Ascending aorta (tissue), 2 donors: ENCODE measurements at regions not wholly inside any gene's neighbourhood (a gene's known extent, or its start where the extent isn't known, plus 50 kb on each side); places are given as distances from the start of the nearest gene placed in this dataset.
"Not testable (repeated sequence)": the region's sequence is repeated elsewhere in the genome, so short reads cannot be mapped to it uniquely, and the experiment has no call there.

Experiments used
- DNase-seq, 2 donors: peaks; one replicate each; pipeline ENCODE4 v3.0.0-alpha.2; 2019; ENCODE audit warnings: low spot score in 2 of 2
- H3K27ac ChIP-seq, 2 donors: fragments of 200-600 bp; sonication (generic); one replicate each; pipeline ENCODE4 v1.5.1; 2016 to 2017; ENCODE audit warnings: mild to moderate bottlenecking in 1 of 2
- H3K27me3 ChIP-seq: fragments of 200-600 bp; sonication (generic); one replicate; pipeline ENCODE4 v1.5.1; 2017
- H3K36me3 ChIP-seq, 2 donors: fragments of 200-600 bp; sonication (generic); one replicate each; pipeline ENCODE4 v1.5.1; 2016
- H3K4me1 ChIP-seq, 2 donors: fragments of 200-600 bp; sonication (generic); one replicate each; pipeline ENCODE4 v1.5.1; 2016 to 2017; ENCODE audit warnings: mild to moderate bottlenecking in 1 of 2
- H3K4me3 ChIP-seq, 2 donors: fragments of 200-600 bp; sonication (generic); one replicate each; pipeline ENCODE4 v1.5.1; 2016 to 2017; ENCODE audit warnings: mild to moderate bottlenecking in 1 of 2
- H3K9me3 ChIP-seq, 2 donors: fragments of 200-600 bp; sonication (generic); one replicate each; pipeline ENCODE4 v1.5.1; 2016
- intact Hi-C: fragments of 100-400 bp; cut with DNase I; formaldehyde crosslinking; loops from one replicate; pipeline ENCODE4 v1.15.1; 2023

DNA sequence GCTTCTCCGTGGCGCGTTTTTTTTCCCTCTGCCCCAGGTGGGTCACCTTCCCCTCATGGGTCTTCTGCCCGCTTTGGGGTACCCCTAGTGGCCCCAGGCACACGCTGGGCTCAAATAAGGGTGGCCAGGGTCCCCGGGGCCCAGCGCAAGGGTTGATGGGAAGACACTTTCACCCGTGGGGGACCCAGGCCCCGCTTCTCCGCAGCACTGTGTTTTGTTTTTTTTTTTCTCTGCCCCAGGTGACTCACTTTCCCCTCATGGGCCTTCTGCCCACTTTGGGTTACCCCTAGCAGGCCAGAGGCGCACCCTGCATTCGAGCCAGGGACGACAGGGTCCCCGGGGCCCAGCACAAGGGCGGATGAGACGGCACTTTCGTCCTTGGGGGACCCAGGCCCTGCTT lies 526.7 kb downstream of the FOXD4L4 start:
- H3K4me1 ChIP-seq, H3K9me3 ChIP-seq, H3K4me3 ChIP-seq, H3K27ac ChIP-seq, H3K36me3 ChIP-seq, intact Hi-C loops, H3K27me3 ChIP-seq: not testable (repeated sequence)
- peak in 1 of 2 donors; percentile 50 for DNase-seq

DNA sequence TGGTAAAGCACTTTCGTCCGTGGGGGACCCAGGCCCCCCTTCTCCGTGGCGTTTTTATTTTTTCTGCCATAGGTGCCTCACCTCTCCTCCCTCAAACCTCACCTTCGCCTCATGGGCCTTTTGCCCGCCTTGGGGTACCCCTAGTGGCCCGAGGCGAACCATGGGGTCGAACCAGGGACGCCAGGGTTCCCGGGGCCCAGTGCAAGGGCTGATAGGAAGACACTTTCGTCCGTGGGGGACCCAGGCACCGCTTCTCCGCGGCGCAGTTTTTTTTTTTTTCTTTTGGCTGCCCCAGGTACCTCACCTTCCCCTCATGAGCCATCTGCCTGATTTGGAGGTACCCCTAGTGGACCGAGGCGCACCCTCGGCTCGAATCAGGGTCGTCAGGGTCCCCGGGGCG lies 527.8 kb downstream of the FOXD4L4 start:
- H3K27me3 ChIP-seq, H3K27ac ChIP-seq, H3K4me1 ChIP-seq, intact Hi-C loops, H3K36me3 ChIP-seq, H3K4me3 ChIP-seq, H3K9me3 ChIP-seq: not testable (repeated sequence)
- peak in 1 of 2 donors; percentile 41 for DNase-seq

DNA sequence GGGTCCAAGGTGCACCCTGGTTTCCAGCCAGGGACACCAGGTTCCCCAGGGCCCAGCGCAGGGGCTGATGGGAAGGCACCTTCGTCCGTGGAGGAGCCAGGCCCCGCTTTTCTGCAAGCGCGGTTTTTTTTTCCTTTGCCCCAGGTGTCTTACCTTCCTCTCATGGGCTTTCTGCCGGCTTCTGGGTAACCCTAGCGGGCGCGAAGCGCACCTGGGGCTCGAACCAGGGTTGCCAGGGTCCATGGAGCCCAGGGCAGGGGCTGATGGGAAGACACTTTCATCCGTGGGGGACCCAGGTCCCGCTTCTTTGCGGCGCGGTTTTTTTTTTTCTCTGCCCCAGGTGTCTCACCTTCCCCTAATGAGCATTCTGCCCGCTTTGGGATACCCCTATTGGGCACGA lies 529.3 kb downstream of the FOXD4L4 start:
- H3K4me1 ChIP-seq, DNase-seq, H3K27me3 ChIP-seq, H3K9me3 ChIP-seq, H3K27ac ChIP-seq, intact Hi-C loops, H3K4me3 ChIP-seq, H3K36me3 ChIP-seq: not testable (repeated sequence)

DNA sequence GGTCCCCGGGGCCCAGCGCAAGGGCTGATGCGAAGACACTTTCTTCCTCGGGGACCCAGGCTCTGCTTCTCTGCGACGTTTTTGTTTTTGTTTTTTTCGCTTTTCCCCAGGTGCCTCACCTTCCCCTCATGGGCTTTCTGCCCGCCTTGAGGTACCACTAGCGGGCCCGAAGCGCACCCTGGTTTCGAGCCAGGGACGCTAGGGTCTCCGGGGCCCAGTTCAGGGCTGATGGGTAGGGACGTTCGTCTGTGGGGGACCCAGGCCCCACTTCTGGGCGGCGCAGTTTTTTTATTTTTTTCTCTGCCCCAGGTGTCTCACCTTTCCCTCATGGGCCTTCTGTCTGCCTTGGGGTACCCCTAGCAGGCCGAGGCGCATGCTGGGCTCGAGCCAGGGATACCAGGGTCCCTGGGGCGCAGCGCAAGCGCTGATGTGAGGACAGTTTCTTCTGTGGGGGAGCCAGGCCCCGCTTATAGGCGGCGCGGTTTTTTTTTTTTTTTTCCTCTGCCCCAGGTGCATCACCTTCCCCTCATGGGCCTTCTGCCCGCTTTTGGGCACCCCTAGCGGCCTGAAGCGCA lies 530.0 kb downstream of the FOXD4L4 start:
- intact Hi-C loops, H3K4me3 ChIP-seq, H3K27ac ChIP-seq, DNase-seq, H3K36me3 ChIP-seq, H3K9me3 ChIP-seq, H3K4me1 ChIP-seq, H3K27me3 ChIP-seq: not testable (repeated sequence)

DNA sequence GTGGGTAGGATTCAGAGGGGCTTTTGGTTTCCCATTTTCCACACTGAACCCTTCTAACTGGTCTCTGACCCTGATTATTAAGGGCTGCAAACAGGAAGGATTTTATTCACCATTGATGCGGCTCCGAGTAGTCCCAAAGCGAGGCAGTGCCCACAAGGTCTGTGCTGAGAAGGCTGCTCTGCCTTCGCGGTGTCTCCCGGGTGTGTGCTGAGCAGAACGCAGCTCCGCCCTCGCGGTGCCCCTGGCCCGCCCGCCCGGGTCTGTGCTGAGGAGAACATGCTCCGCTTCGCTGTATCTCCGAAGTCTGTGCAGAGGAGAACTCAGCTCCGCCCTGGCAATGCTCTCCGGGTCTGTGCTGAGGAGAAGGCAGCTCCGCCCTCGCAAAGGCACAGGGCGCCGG lies 530.7 kb downstream of the FOXD4L4 start:
- H3K4me3 ChIP-seq, H3K36me3 ChIP-seq, DNase-seq, H3K4me1 ChIP-seq, H3K27me3 ChIP-seq, H3K9me3 ChIP-seq, intact Hi-C loops, H3K27ac ChIP-seq: not testable (repeated sequence)

DNA sequence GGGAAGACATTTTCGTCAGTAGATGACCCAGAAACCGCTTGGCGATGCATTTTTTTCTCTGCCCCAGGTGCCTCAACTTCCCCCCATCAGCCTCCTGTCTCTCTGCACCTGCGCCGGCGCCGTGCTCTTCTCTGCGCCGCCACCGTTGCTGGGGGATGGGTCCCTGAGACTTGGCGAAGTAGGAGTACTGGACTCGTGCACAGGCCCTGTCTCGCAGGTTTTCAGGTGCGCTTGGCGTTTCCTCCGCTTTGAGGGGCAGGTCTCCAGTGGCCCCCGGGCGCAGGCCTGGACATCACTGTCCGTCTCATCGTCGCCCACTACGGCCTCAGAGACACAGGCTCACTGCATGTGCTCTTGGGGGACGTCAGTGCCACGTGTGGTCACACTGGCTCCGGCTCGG lies 532.1 kb downstream of the FOXD4L4 start:
- H3K36me3 ChIP-seq, H3K9me3 ChIP-seq, H3K27me3 ChIP-seq, H3K4me3 ChIP-seq, H3K4me1 ChIP-seq, DNase-seq, H3K27ac ChIP-seq, intact Hi-C loops: not testable (repeated sequence)

DNA sequence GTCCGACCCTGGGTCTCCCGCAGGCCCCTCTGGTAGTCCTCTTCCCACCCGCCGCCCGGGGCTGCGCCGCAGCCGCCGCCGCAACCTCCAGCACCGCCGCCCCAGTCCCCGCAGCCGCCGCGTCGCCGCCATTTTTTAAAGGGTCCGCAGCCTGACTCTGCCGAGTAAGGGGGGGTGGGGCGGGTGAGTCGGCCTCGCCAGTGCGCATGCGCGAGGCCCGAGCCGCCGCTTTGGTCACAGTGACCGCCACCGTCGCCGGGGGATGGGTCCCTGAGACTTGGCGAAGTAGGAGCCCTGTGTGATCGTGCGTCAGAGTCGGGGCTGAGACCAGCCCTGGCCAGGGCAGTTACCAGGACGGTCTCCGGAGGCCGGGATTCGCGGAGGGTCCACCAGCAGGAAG lies 532.8 kb downstream of the FOXD4L4 start:
- H3K36me3 ChIP-seq, H3K4me1 ChIP-seq, H3K9me3 ChIP-seq, intact Hi-C loops, H3K27me3 ChIP-seq: not testable (repeated sequence)
- peak overlapping the region; percentile 62 to 71 for H3K27ac ChIP-seq
- peak; percentile 62 to 92 for DNase-seq
- H3K4me3 ChIP-seq = peak overlapping the region; percentile 64 to 73

DNA sequence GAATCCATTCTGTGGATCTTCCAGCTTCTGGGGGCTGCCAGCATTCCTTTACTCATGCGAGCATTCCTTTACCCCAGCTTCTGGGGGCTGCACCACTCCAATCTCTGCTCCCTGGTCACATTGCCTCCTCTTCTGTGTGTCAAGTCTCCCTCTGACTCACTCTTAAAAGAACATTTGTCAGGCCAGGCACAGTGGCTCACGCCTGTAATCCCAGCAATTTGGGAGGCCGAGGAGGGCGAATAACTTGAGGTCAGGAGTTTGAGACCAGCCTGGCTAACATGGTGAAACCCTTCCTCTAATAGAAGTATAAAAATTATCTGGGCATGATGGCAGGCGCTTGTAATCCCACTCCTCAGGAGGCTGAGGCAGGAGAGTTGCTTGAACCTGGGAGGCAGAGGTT lies 541.9 kb downstream of the FOXD4L4 start:
- H3K36me3 ChIP-seq, H3K27ac ChIP-seq, H3K27me3 ChIP-seq, DNase-seq, H3K4me1 ChIP-seq, intact Hi-C loops, H3K9me3 ChIP-seq, H3K4me3 ChIP-seq: not testable (repeated sequence)
